Progenitor cell of endocrine pancreas (in vitro differentiated cells): ENCODE measurements at regions not wholly inside any gene's neighbourhood (a gene's known extent, or its start where the extent isn't known, plus 50 kb on each side); places are given as distances from the start of the nearest gene placed in this dataset.
A peak's percentile ranks its signal among the peaks of the same experiment; 100 is the strongest.

ENCODE experiments used
- DNase-seq: peaks from one replicate; pipeline ENCODE4 v3.0.0; 2021; ENCODE audit warnings: low spot score; ENCODE audit not compliant: unreplicated experiment
- H3K27ac Mint-ChIP-seq: 2 replicates; pipeline ENCODE4 v1.8.0; 2021; ENCODE audit warnings: mild to moderate bottlenecking, moderate library complexity, mixed read lengths
- H3K27me3 Mint-ChIP-seq: 2 replicates; pipeline ENCODE4 v1.8.0; 2021; ENCODE audit warnings: mixed read lengths
- H3K36me3 Mint-ChIP-seq: 2 replicates; pipeline ENCODE4 v1.8.0; 2022; ENCODE audit warnings: mixed read lengths; ENCODE audit not compliant: insufficient read depth
- H3K4me1 Mint-ChIP-seq: 2 replicates; pipeline ENCODE4 v1.8.0; 2021; ENCODE audit warnings: low read depth, mixed read lengths
- H3K4me3 Mint-ChIP-seq: 2 replicates; pipeline ENCODE4 v1.8.0; 2021; ENCODE audit warnings: low read depth, mild to moderate bottlenecking, moderate library complexity, mixed read lengths
- H3K9me3 Mint-ChIP-seq: 2 replicates; pipeline ENCODE4 v1.8.0; 2021; ENCODE audit warnings: low read depth, mixed read lengths
- TF ChIP-seq, protein P1 (sequence below): fragments of 200-600 bp; sonication (generic); IDR thresholded peaks from one replicate; pipeline ENCODE4 v1.5.0; 2021; ENCODE audit warnings: antibody characterized with exemption, mild to moderate bottlenecking; ENCODE audit not compliant: unreplicated experiment

DNA sequence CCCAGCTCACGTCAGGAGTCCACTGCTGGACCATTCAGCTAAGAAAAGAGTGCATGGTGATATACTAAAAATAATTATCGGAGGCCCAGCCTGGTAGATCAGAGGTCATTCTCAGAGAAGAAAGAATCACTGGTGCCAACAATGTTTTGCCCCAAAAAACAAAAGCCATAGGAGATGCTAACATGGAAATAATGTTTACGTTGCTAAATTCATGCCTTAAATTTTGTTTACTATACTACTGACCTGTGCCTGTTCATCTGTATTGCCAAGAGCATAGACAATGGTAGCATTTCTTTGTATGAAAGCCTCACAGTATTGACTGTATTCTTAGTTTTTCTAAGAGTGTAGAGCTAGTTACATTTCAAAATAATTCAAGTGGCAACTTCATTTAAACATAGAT lies 138.1 kb upstream of the GPR149 start:
- H3K27me3 Mint-ChIP-seq, result no peaks in the 10 kb centered on the region
- no peaks in the 10 kb centered on the region for H3K36me3 Mint-ChIP-seq
- no peak overlapping the region for H3K4me3 Mint-ChIP-seq
- peaks cover 8% of the 10 kb centered on the region for H3K4me1 Mint-ChIP-seq
- no peaks in the 10 kb centered on the region for H3K9me3 Mint-ChIP-seq
- H3K27ac Mint-ChIP-seq, result no peak overlapping the region
- TF ChIP-seq, protein P1, sequence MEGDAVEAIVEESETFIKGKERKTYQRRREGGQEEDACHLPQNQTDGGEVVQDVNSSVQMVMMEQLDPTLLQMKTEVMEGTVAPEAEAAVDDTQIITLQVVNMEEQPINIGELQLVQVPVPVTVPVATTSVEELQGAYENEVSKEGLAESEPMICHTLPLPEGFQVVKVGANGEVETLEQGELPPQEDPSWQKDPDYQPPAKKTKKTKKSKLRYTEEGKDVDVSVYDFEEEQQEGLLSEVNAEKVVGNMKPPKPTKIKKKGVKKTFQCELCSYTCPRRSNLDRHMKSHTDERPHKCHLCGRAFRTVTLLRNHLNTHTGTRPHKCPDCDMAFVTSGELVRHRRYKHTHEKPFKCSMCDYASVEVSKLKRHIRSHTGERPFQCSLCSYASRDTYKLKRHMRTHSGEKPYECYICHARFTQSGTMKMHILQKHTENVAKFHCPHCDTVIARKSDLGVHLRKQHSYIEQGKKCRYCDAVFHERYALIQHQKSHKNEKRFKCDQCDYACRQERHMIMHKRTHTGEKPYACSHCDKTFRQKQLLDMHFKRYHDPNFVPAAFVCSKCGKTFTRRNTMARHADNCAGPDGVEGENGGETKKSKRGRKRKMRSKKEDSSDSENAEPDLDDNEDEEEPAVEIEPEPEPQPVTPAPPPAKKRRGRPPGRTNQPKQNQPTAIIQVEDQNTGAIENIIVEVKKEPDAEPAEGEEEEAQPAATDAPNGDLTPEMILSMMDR, result no peak
- no peak for DNase-seq

DNA sequence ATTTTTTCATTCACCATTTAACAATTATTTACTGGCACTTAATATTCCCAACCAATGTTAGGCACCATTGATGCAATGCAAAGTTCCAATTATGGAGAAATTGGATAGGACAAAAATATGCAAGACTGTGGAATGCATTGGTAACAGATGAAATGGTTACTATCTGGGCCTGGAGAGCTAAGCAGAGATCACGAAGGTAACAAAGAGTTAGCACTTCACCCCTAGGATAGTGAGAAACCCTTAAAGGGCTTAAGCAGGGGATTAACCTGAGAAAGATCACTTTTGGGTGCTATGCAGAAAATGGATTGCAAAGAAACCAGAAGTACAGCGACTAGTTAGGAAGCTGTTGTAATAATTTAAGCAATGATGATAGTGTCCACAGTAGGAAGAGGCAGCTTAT lies 129.6 kb upstream of the GPR149 start:
- Mint-ChIP-seq H3K36me3 (no peaks in the 10 kb centered on the region), H3K4me1 (no peaks in the 10 kb centered on the region), H3K9me3 (no peaks in the 10 kb centered on the region), H3K27ac (no peak overlapping the region), H3K27me3 (no peaks in the 10 kb centered on the region), H3K4me3 (no peak overlapping the region)
- TF ChIP-seq, protein P1, result no peak
- DNase-seq, result no peak

DNA sequence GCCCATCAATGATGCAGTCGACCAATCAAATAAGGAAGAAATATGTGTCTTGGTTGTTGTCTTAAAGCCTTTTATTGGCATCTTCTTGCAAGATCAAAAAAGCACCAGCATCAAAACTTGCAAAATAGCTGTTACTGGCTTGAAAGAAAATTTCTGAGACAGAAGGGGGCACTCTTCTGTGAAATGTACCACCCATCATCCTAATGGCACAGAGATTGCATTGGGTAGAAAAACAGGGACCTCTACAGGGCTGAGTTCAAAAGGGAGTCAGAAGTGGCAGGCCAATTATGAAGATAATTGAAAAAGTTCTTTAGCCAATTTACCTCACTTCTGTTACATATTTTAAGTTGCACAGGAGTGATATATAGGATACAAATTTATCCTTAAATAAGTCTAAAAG lies 122.3 kb upstream of the GPR149 start:
- Mint-ChIP-seq H3K9me3 (no peaks in the 10 kb centered on the region), H3K4me1 (no peaks in the 10 kb centered on the region), H3K4me3 (no peak overlapping the region), H3K27me3 (no peaks in the 10 kb centered on the region), H3K36me3 (no peaks in the 10 kb centered on the region), H3K27ac (no peak overlapping the region)
- TF ChIP-seq, protein P1, result peak; percentile 14
- DNase-seq, result no peak

DNA sequence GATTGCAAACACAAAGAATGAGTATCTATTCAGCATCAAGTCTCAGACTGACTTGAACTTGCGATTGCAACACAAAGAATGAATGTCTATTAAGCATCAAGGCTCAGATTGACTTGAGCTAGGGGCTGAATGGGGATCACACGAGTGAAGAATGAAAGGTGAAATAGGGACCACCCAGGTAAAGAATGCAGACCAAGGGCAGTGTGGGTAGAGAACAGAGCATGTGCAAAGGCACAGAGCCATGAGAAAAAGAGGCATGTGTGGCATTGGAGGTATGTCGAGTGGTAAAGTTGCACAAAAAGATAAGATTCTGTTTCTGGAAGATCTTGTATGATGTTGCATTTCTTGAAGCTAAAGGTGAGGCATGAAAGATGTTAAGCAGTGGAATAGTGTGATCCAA lies 119.4 kb upstream of the GPR149 start:
- Mint-ChIP-seq H3K4me1 (no peaks in the 10 kb centered on the region), H3K36me3 (no peaks in the 10 kb centered on the region), H3K27ac (no peak overlapping the region), H3K9me3 (no peaks in the 10 kb centered on the region), H3K4me3 (no peak overlapping the region), H3K27me3 (no peaks in the 10 kb centered on the region)
- DNase-seq, result no peak
- TF ChIP-seq, protein P1, result no peak

DNA sequence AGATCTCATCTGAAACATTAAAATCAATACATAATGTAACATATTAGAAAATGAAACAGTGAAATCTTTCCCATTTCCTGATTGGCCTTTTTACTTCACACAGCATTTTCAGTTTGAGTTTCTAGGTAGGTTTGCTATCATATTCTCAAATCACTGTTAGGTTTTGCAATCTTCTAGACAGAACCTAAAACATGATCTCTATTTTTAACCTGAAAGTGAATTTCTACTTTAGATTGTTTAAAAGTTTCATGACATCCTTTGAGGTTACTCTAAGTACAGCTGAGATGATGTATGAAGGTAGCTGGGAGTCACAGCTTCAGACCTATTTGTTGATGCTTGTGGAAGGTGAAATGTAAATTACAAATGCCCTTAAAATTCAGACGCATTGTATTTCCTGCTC lies 118.4 kb upstream of the GPR149 start:
- no peak overlapping the region for H3K4me3 Mint-ChIP-seq
- H3K27me3 Mint-ChIP-seq, result no peaks in the 10 kb centered on the region
- no peak for DNase-seq
- H3K4me1 Mint-ChIP-seq, result no peaks in the 10 kb centered on the region
- no peak overlapping the region for H3K27ac Mint-ChIP-seq
- TF ChIP-seq, protein P1, result no peak
- H3K9me3 Mint-ChIP-seq, result no peaks in the 10 kb centered on the region
- no peaks in the 10 kb centered on the region for H3K36me3 Mint-ChIP-seq
